ENCODE measurements at regions not wholly inside any gene's neighbourhood (a gene's known extent, or its start where the extent isn't known, plus 50 kb on each side); places are given as distances from the start of the nearest gene placed in this dataset.

DNA sequence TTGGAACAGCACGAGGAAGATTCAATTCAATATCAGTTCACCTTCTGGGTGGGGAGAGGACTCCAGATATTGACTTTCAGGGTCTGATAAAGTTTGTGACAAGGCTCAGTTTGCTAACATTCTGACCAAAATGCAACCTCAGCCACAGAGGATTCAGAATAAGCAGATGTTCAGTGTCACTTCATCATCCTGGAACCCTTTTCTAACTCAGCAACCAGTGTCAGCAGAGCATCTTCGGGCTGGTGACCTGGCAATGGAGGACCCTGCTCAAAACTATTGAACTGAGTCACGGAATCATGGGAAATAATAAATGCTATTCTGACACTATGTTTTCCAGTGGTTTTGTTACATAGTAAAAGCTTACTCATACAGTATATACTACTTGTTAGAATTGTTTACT is 433.4 kb upstream of the CFAP20DC start:
- Mint-ChIP-seq H3K27me3 (ENCODE audit: low read depth, unreplicated experiment) (peaks cover 5% of the 10 kb centered on the region), H3K4me3 (ENCODE audit: unreplicated experiment) (no peak overlapping the region), H3K4me1 (ENCODE audit: low read depth, unreplicated experiment) (peaks cover 31% of the 10 kb centered on the region), H3K36me3 (ENCODE audit: low read depth, unreplicated experiment) (no peaks in the 10 kb centered on the region), H3K9me3 (ENCODE audit: unreplicated experiment) (peaks cover 3% of the 10 kb centered on the region), H3K27ac (ENCODE audit: unreplicated experiment) (no peak overlapping the region)
- peaks cover 20% of the 10 kb centered on the region for H3K4me1 ChIP-seq (ENCODE audit: insufficient read depth, low read length)
- H4K20me1 ChIP-seq (ENCODE audit: insufficient read depth, low read length), result no peaks in the 10 kb centered on the region
- H3K79me2 ChIP-seq (ENCODE audit: insufficient read depth, low read length), result no peaks in the 10 kb centered on the region
- H3K9me3 ChIP-seq (ENCODE audit: insufficient read depth, low read depth, low read length), result no peaks in the 10 kb centered on the region
- DNase-seq (ENCODE audit: low read depth), result no peak
- no peaks in the 10 kb centered on the region for H3K27me3 ChIP-seq (ENCODE audit: insufficient read depth, low read length)
- H3K9ac ChIP-seq (ENCODE audit: low read length), result no peak overlapping the region
- H3K4me3 ChIP-seq (ENCODE audit: insufficient read depth, low read depth, low read length), result no peak overlapping the region
- FAIRE-seq, result no peak
- no peak overlapping the region for H2AFZ ChIP-seq (ENCODE audit: low read depth, low read length)
- no peak overlapping the region for H3K4me2 ChIP-seq (ENCODE audit: low read length)
- H3K36me3 ChIP-seq (ENCODE audit: insufficient read depth, low read length), result no peaks in the 10 kb centered on the region
- TF ChIP-seq, protein P1, sequence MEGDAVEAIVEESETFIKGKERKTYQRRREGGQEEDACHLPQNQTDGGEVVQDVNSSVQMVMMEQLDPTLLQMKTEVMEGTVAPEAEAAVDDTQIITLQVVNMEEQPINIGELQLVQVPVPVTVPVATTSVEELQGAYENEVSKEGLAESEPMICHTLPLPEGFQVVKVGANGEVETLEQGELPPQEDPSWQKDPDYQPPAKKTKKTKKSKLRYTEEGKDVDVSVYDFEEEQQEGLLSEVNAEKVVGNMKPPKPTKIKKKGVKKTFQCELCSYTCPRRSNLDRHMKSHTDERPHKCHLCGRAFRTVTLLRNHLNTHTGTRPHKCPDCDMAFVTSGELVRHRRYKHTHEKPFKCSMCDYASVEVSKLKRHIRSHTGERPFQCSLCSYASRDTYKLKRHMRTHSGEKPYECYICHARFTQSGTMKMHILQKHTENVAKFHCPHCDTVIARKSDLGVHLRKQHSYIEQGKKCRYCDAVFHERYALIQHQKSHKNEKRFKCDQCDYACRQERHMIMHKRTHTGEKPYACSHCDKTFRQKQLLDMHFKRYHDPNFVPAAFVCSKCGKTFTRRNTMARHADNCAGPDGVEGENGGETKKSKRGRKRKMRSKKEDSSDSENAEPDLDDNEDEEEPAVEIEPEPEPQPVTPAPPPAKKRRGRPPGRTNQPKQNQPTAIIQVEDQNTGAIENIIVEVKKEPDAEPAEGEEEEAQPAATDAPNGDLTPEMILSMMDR (IDR thresholded peaks at IDR 0.05; ENCODE audit: insufficient read depth, low read depth, low read length), result no peak
- no peak for TF ChIP-seq EZH2 (IDR thresholded peaks at IDR 0.05; ENCODE audit: insufficient read depth, low read length)
- H3K27ac ChIP-seq (ENCODE audit: low read depth, low read length), result no peak overlapping the region

DNA sequence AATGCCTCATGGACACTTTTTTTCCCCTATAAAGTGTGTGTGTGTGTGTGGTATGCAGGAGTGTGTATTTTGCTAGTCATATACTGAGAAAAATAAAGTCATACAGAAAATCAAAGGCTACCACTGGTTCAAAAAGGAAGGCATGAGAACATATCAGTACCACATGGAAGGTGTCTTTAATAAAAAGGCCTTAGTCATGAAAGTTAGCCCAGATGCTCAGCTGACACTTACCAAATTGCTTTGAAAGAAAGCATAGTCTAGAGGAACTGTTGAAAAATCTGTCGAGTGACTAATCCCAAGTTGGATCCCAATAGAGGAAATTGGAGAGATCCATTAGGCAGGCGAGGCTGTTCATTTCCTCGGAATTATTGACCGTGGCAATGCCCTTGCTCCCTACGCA is 432.9 kb upstream of the CFAP20DC start:
- peaks cover 31% of the 10 kb centered on the region for H3K4me1 Mint-ChIP-seq (ENCODE audit: low read depth, unreplicated experiment)
- H3K27me3 ChIP-seq (ENCODE audit: insufficient read depth, low read length), result no peaks in the 10 kb centered on the region
- no peak overlapping the region for H3K9ac ChIP-seq (ENCODE audit: low read length)
- peaks cover 20% of the 10 kb centered on the region for H3K4me1 ChIP-seq (ENCODE audit: insufficient read depth, low read length)
- H3K27me3 Mint-ChIP-seq (ENCODE audit: low read depth, unreplicated experiment), result peaks cover 2% of the 10 kb centered on the region
- H3K27ac Mint-ChIP-seq (ENCODE audit: unreplicated experiment), result peak overlapping the region; percentile 63
- FAIRE-seq (peak; percentile 82), DNase-seq (ENCODE audit: low read depth) (no peak)
- TF ChIP-seq, protein P1 (IDR thresholded peaks at IDR 0.05; ENCODE audit: insufficient read depth, low read depth, low read length), result no peak
- no peak for TF ChIP-seq EZH2 (IDR thresholded peaks at IDR 0.05; ENCODE audit: insufficient read depth, low read length)
- no peak overlapping the region for H3K4me3 Mint-ChIP-seq (ENCODE audit: unreplicated experiment)
- H3K9me3 Mint-ChIP-seq (ENCODE audit: unreplicated experiment), result peaks cover 3% of the 10 kb centered on the region
- no peaks in the 10 kb centered on the region for H3K9me3 ChIP-seq (ENCODE audit: insufficient read depth, low read depth, low read length)
- H3K36me3 Mint-ChIP-seq (ENCODE audit: low read depth, unreplicated experiment), result no peaks in the 10 kb centered on the region
- no peak overlapping the region for H3K4me3 ChIP-seq (ENCODE audit: insufficient read depth, low read depth, low read length)
- no peaks in the 10 kb centered on the region for H3K79me2 ChIP-seq (ENCODE audit: insufficient read depth, low read length)
- H3K36me3 ChIP-seq (ENCODE audit: insufficient read depth, low read length), result no peaks in the 10 kb centered on the region
- no peaks in the 10 kb centered on the region for H4K20me1 ChIP-seq (ENCODE audit: insufficient read depth, low read length)
- H3K4me2 ChIP-seq (ENCODE audit: low read length), result no peak overlapping the region
- H2AFZ ChIP-seq (ENCODE audit: low read depth, low read length), result no peak overlapping the region
- H3K27ac ChIP-seq (ENCODE audit: low read depth, low read length), result no peak overlapping the region

DNA sequence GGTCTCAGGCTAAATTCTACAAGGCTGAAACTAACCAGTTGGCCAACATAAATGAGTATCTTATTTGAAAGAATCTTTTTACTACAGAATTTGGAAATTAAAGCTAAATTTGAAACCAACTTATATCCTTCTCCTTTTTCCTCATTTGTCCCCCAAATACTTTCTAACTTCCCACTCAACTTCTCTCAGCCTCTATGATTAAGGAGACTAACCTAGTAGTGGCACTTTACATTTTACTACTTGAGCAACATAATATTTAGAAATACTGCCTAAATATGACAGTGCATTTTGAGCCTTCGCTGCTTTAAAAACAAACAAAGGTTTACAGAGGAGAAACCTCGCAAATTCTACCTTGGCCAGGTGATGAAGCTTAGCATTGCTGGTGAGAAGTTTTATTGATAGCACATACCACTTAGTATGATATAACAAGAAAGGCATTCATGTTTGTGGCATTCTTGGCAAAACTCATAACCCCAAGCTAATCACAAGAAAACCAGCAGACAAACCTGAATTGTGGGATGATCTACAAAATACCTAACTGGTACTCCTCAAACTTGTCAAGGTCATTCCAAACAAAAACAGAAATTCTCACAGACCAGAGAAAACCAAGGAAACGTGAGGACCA is 432.1 kb upstream of the CFAP20DC start:
- no peaks in the 10 kb centered on the region for H3K9me3 ChIP-seq (ENCODE audit: insufficient read depth, low read depth, low read length)
- H3K4me3 Mint-ChIP-seq (ENCODE audit: unreplicated experiment), result no peak overlapping the region
- H3K4me2 ChIP-seq (ENCODE audit: low read length), result no peak overlapping the region
- TF ChIP-seq EZH2 (IDR thresholded peaks at IDR 0.05; ENCODE audit: insufficient read depth, low read length), result no peak
- peak; percentile 20 for FAIRE-seq
- H3K4me3 ChIP-seq (ENCODE audit: insufficient read depth, low read depth, low read length), result no peak overlapping the region
- H3K9me3 Mint-ChIP-seq (ENCODE audit: unreplicated experiment), result peaks cover 3% of the 10 kb centered on the region
- peak; percentile 59 for DNase-seq (ENCODE audit: low read depth)
- peaks cover 31% of the 10 kb centered on the region for H3K4me1 Mint-ChIP-seq (ENCODE audit: low read depth, unreplicated experiment)
- H3K4me1 ChIP-seq (ENCODE audit: insufficient read depth, low read length), result peaks cover 20% of the 10 kb centered on the region
- H3K27ac ChIP-seq (ENCODE audit: low read depth, low read length), result no peak overlapping the region
- no peaks in the 10 kb centered on the region for H3K36me3 Mint-ChIP-seq (ENCODE audit: low read depth, unreplicated experiment)
- peak overlapping the region; percentile 63 for H3K27ac Mint-ChIP-seq (ENCODE audit: unreplicated experiment)
- H3K27me3 ChIP-seq (ENCODE audit: insufficient read depth, low read length), result no peaks in the 10 kb centered on the region
- H3K79me2 ChIP-seq (ENCODE audit: insufficient read depth, low read length), result no peaks in the 10 kb centered on the region
- no peaks in the 10 kb centered on the region for H4K20me1 ChIP-seq (ENCODE audit: insufficient read depth, low read length)
- no peaks in the 10 kb centered on the region for H3K27me3 Mint-ChIP-seq (ENCODE audit: low read depth, unreplicated experiment)
- no peak overlapping the region for H3K9ac ChIP-seq (ENCODE audit: low read length)
- no peaks in the 10 kb centered on the region for H3K36me3 ChIP-seq (ENCODE audit: insufficient read depth, low read length)
- no peak overlapping the region for H2AFZ ChIP-seq (ENCODE audit: low read depth, low read length)
